ENCODE measurements at regions not wholly inside any gene's neighbourhood (a gene's known extent, or its start where the extent isn't known, plus 50 kb on each side); places are given as distances from the start of the nearest gene placed in this dataset.
A peak's percentile ranks its signal among the peaks of the same experiment; 100 is the strongest.
"Not testable (repeated sequence)": the region's sequence is repeated elsewhere in the genome, so short reads cannot be mapped to it uniquely, and the experiment has no call there.

- no peak overlapping the region for H3K27ac ChIP-seq (ENCODE audit: low read depth in 2 of 2, low read length in 2 of 2)
- no peaks in the 10 kb centered on the region for H3K4me1 ChIP-seq (ENCODE audit: control insufficient read depth in 2 of 3, insufficient read depth in 2 of 3, low read depth in 1 of 3, low read length in 3 of 3)
- no peak overlapping the region for H3K9ac ChIP-seq (ENCODE audit: low read length in 3 of 3)
- no peak overlapping the region for H3K4me3 ChIP-seq (ENCODE audit: low read length in 3 of 3)
- FAIRE-seq (no peak), DNase-seq (no peak)
- no peaks in the 10 kb centered on the region for H3K27me3 ChIP-seq (ENCODE audit: control insufficient read depth, insufficient read depth, low read length)
- intact Hi-C loops (cut with DNase I): no loop called here
- no peak for TF ChIP-seq CTCF (IDR thresholded peaks at IDR 0.05; ENCODE audit: borderline replicate concordance, extremely low read depth, insufficient read depth)
- H3K9me3 ChIP-seq (ENCODE audit: control insufficient read depth in 2 of 3, insufficient read depth in 1 of 3, low read length in 3 of 3): no peaks in the 10 kb centered on the region
- H3K36me3 ChIP-seq (ENCODE audit: control insufficient read depth in 2 of 3, insufficient read depth in 3 of 3, low read length in 3 of 3): no peaks in the 10 kb centered on the region
Observed at GRCh38 chr7:29627631-29628030, 64.0 kb downstream of the PRR15 start.

- H3K27me3 ChIP-seq (ENCODE audit: control insufficient read depth, insufficient read depth, low read length): no peaks in the 10 kb centered on the region
- H3K9me3 ChIP-seq (ENCODE audit: control insufficient read depth in 2 of 3, insufficient read depth in 1 of 3, low read length in 3 of 3): no peaks in the 10 kb centered on the region
- H3K4me3 ChIP-seq (ENCODE audit: low read length in 3 of 3): no peak overlapping the region
- H3K36me3 ChIP-seq (ENCODE audit: control insufficient read depth in 2 of 3, insufficient read depth in 3 of 3, low read length in 3 of 3): no peaks in the 10 kb centered on the region
- H3K9ac ChIP-seq (ENCODE audit: low read length in 3 of 3): no peak overlapping the region
- no peak for DNase-seq
- intact Hi-C loops (cut with DNase I): no loop called here
- FAIRE-seq: no peak
- TF ChIP-seq CTCF (IDR thresholded peaks at IDR 0.05; ENCODE audit: borderline replicate concordance, extremely low read depth, insufficient read depth): no peak
- no peaks in the 10 kb centered on the region for H3K4me1 ChIP-seq (ENCODE audit: control insufficient read depth in 2 of 3, insufficient read depth in 2 of 3, low read depth in 1 of 3, low read length in 3 of 3)
- no peak overlapping the region for H3K27ac ChIP-seq (ENCODE audit: low read depth in 2 of 2, low read length in 2 of 2)
Observed at GRCh38 chr7:29629507-29629906, 65.9 kb downstream of the PRR15 start.

GRCh38 chr7:29635067-29636008 lies 71.7 kb downstream of the PRR15 start:
- H3K36me3 ChIP-seq (ENCODE audit: control insufficient read depth in 2 of 3, insufficient read depth in 3 of 3, low read length in 3 of 3); H3K9me3 ChIP-seq (ENCODE audit: control insufficient read depth in 2 of 3, insufficient read depth in 1 of 3, low read length in 3 of 3); H3K4me1 ChIP-seq (ENCODE audit: control insufficient read depth in 2 of 3, insufficient read depth in 2 of 3, low read depth in 1 of 3, low read length in 3 of 3); H3K27me3 ChIP-seq (ENCODE audit: control insufficient read depth, insufficient read depth, low read length); intact Hi-C loops (cut with DNase I); H3K27ac ChIP-seq (ENCODE audit: low read depth in 2 of 2, low read length in 2 of 2); H3K4me3 ChIP-seq (ENCODE audit: low read length in 3 of 3); H3K9ac ChIP-seq (ENCODE audit: low read length in 3 of 3): not testable (repeated sequence)
- peak; percentile 84 for FAIRE-seq
- DNase-seq: peak in 2 of 5 donors; percentile 56 to 70

GRCh38 chr7:29636009-29636351 lies 72.3 kb downstream of the PRR15 start:
- H3K27me3 ChIP-seq (ENCODE audit: control insufficient read depth, insufficient read depth, low read length): no peaks in the 10 kb centered on the region
- no peak overlapping the region for H3K9ac ChIP-seq (ENCODE audit: low read length in 3 of 3)
- intact Hi-C loops (cut with DNase I): no loop called here
- no peaks in the 10 kb centered on the region for H3K9me3 ChIP-seq (ENCODE audit: control insufficient read depth in 2 of 3, insufficient read depth in 1 of 3, low read length in 3 of 3)
- TF ChIP-seq CTCF (IDR thresholded peaks at IDR 0.05; ENCODE audit: borderline replicate concordance, extremely low read depth, insufficient read depth): no peak
- H3K4me1 ChIP-seq (ENCODE audit: control insufficient read depth in 2 of 3, insufficient read depth in 2 of 3, low read depth in 1 of 3, low read length in 3 of 3): no peaks in the 10 kb centered on the region
- DNase-seq (no peak), FAIRE-seq (no peak)
- H3K27ac ChIP-seq (ENCODE audit: low read depth in 2 of 2, low read length in 2 of 2): no peak overlapping the region
- no peaks in the 10 kb centered on the region for H3K36me3 ChIP-seq (ENCODE audit: control insufficient read depth in 2 of 3, insufficient read depth in 3 of 3, low read length in 3 of 3)
- no peak overlapping the region for H3K4me3 ChIP-seq (ENCODE audit: low read length in 3 of 3)
